Osteoblast (primary cell): ENCODE measurements at regions not wholly inside any gene's neighbourhood (a gene's known extent, or its start where the extent isn't known, plus 50 kb on each side); places are given as distances from the start of the nearest gene placed in this dataset.
"Not testable (repeated sequence)": the region's sequence is repeated elsewhere in the genome, so short reads cannot be mapped to it uniquely, and the experiment has no call there.

Source experiments
- DNase-seq: peaks from one replicate; pipeline ENCODE4 v3.0.0; 2011; ENCODE audit warnings: low spot score, mixed read lengths; ENCODE audit not compliant: insufficient read length; ENCODE audit errors: missing footprints
- H2AFZ ChIP-seq: 2 replicates; pipeline ENCODE4 v1.6.0; 2011; ENCODE audit warnings: mild to moderate bottlenecking, low read length
- H3K27ac ChIP-seq: 2 replicates; pipeline ENCODE4 v1.5.1; 2011; ENCODE audit warnings: mild to moderate bottlenecking, low read depth, low read length, moderate library complexity
- H3K27me3 ChIP-seq: 2 replicates; pipeline ENCODE4 v1.6.0; 2012; ENCODE audit warnings: mild to moderate bottlenecking, control low read depth, inconsistent platforms, low read length, moderate library complexity; ENCODE audit not compliant: insufficient read depth
- H3K36me3 ChIP-seq: 2 replicates; pipeline ENCODE4 v1.5.1; 2011; ENCODE audit warnings: mild to moderate bottlenecking, low read length, control low read depth, moderate library complexity; ENCODE audit not compliant: insufficient read depth
- H3K4me1 ChIP-seq: 2 replicates; pipeline ENCODE4 v1.5.1; 2011; ENCODE audit warnings: mild to moderate bottlenecking, low read length, control low read depth, moderate library complexity; ENCODE audit not compliant: insufficient read depth
- H3K4me2 ChIP-seq: 2 replicates; pipeline ENCODE4 v1.6.0; 2011; ENCODE audit warnings: mild to moderate bottlenecking, low read length; ENCODE audit not compliant: insufficient read depth
- H3K4me3 ChIP-seq: fragments of 200-600 bp; sonication (generic); 3 replicates; pipeline ENCODE4 v1.5.1; 2012; ENCODE audit warnings: mild to moderate bottlenecking, low read length, inconsistent platforms; ENCODE audit not compliant: insufficient read depth
- H3K79me2 ChIP-seq: 2 replicates; pipeline ENCODE4 v1.6.0; 2012; ENCODE audit warnings: mild to moderate bottlenecking, low read length, control low read depth, inconsistent platforms; ENCODE audit not compliant: insufficient read depth
- H3K9me3 ChIP-seq: 2 replicates; pipeline ENCODE4 v1.5.1; 2011; ENCODE audit warnings: low read depth, low read length, control low read depth
- H4K20me1 ChIP-seq: 2 replicates; pipeline ENCODE4 v1.6.0; 2012; ENCODE audit warnings: mild to moderate bottlenecking, low read length, control low read depth; ENCODE audit not compliant: insufficient read depth

DNA sequence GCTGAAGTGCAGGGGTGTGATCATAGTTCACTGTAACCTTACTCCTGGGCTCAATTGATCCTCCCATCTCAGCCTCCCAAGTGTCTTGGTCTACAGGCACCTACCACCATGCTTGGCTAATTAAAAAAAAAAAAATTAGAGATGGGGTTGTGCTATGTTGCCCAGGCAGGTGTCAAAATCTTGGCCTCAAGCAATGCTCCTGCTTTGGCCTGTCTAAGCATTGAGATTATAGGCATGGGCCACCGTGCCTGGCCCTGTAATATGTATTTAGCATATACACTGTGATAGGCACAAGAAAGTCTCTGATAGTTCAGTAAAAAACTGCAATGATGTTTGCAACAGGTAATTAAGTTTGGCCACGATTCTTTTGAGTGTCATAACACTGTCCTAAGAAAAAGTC lies 1658.4 kb downstream of the SPATA31A7 start:
- not testable (repeated sequence) for H3K4me1 ChIP-seq, DNase-seq, H3K27me3 ChIP-seq, H3K36me3 ChIP-seq, H3K4me2 ChIP-seq, H2AFZ ChIP-seq, H4K20me1 ChIP-seq, H3K79me2 ChIP-seq, H3K9me3 ChIP-seq, H3K27ac ChIP-seq, H3K4me3 ChIP-seq

- not testable (repeated sequence) for H4K20me1 ChIP-seq, H3K36me3 ChIP-seq, H3K27ac ChIP-seq, H2AFZ ChIP-seq, H3K4me3 ChIP-seq, DNase-seq, H3K4me1 ChIP-seq, H3K9me3 ChIP-seq, H3K4me2 ChIP-seq, H3K27me3 ChIP-seq, H3K79me2 ChIP-seq
Measured at GRCh38 chr9:62849991-62850390, 1660.2 kb downstream of the SPATA31A7 start.

GRCh38 chr9:62857280-62857679 lies 1667.4 kb downstream of the SPATA31A7 start:
- not testable (repeated sequence) for H3K4me2 ChIP-seq, H3K9me3 ChIP-seq, H3K4me1 ChIP-seq, H3K36me3 ChIP-seq, H4K20me1 ChIP-seq, H2AFZ ChIP-seq, H3K27ac ChIP-seq, DNase-seq, H3K79me2 ChIP-seq, H3K4me3 ChIP-seq, H3K27me3 ChIP-seq

- not testable (repeated sequence) for H3K27ac ChIP-seq, H3K36me3 ChIP-seq
- DNase-seq, result peak; percentile 1
Measured at GRCh38 chr9:62858240-62858639, 1668.4 kb downstream of the SPATA31A7 start.

GRCh38 chr9:62860939-62861860 lies 1671.4 kb downstream of the SPATA31A7 start:
- not testable (repeated sequence) for H4K20me1 ChIP-seq, H3K4me1 ChIP-seq, H3K27ac ChIP-seq, H3K4me3 ChIP-seq, H3K79me2 ChIP-seq, H3K4me2 ChIP-seq, H3K27me3 ChIP-seq, DNase-seq, H3K9me3 ChIP-seq, H3K36me3 ChIP-seq, H2AFZ ChIP-seq

More at GRCh38 chr9:62858240-62858639, 1668.4 kb downstream of the SPATA31A7 start:
- not testable (repeated sequence) for H3K79me2 ChIP-seq, H4K20me1 ChIP-seq, H3K9me3 ChIP-seq, H2AFZ ChIP-seq, H3K4me1 ChIP-seq, H3K4me3 ChIP-seq, H3K27me3 ChIP-seq, H3K4me2 ChIP-seq

- not testable (repeated sequence) for H2AFZ ChIP-seq, H3K9me3 ChIP-seq, H3K4me3 ChIP-seq, H4K20me1 ChIP-seq, H3K27me3 ChIP-seq, H3K27ac ChIP-seq, H3K36me3 ChIP-seq, H3K79me2 ChIP-seq, DNase-seq, H3K4me1 ChIP-seq, H3K4me2 ChIP-seq
Measured at GRCh38 chr9:62862180-62862579, 1672.3 kb downstream of the SPATA31A7 start.

DNA sequence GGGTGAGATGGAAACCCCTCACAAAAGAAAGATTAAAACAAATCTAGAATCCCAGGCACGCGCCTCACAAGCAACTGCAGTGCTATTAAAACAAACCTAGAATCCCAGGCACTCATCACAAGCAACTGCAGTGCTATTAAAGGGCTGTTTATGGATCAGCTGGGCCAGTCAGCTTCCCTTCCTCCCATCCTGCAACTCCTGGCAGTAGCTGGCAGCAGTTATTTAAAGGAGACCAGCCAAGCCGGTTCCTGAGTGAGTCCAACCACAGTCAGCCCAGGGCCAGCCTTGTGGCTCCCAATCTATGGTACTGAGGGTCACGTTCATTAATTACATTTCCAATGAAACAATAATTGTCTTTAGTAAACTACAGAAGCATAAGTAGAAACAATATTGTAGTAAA lies 1673.5 kb downstream of the SPATA31A7 start:
- not testable (repeated sequence) for H3K27ac ChIP-seq, H3K4me3 ChIP-seq, H3K36me3 ChIP-seq, H3K79me2 ChIP-seq, H3K4me1 ChIP-seq, H4K20me1 ChIP-seq, H3K27me3 ChIP-seq, H3K9me3 ChIP-seq, H2AFZ ChIP-seq, H3K4me2 ChIP-seq
- peak; percentile 8 for DNase-seq

DNA sequence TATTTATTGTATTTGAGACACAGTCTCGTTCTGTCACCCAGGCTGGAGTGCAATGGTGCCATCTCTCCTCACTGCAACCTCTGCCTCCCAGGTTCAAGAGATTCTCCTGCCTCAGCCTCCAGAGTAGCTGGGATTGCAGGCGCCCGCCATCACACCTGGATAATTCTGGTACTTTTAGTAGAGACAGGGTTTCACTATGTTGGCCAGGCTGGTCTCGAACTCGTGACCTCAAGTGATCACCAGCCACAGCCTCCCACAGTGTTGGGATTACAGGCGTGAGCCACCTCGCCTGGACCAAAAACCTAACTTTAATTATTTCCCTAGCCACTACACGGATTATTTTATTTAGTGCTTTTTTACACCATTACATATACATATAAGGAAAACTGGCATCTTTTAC lies 1674.0 kb downstream of the SPATA31A7 start:
- not testable (repeated sequence) for H3K9me3 ChIP-seq, H3K27ac ChIP-seq, H3K4me3 ChIP-seq, H4K20me1 ChIP-seq, H3K4me2 ChIP-seq, H3K36me3 ChIP-seq, H3K4me1 ChIP-seq, H3K27me3 ChIP-seq, H3K79me2 ChIP-seq, DNase-seq, H2AFZ ChIP-seq
